Osteocyte (in vitro differentiated cells): ENCODE measurements at regions not wholly inside any gene's neighbourhood (a gene's known extent, or its start where the extent isn't known, plus 50 kb on each side); places are given as distances from the start of the nearest gene placed in this dataset.

Experiments used
- DNase-seq: peaks from one replicate; pipeline ENCODE4 v3.0.0; 2021; ENCODE audit warnings: mixed read lengths; ENCODE audit not compliant: unreplicated experiment; ENCODE audit errors: extremely low spot score
- H3K27ac Mint-ChIP-seq: one replicate; pipeline ENCODE4 v1.8.0; 2021; ENCODE audit warnings: mild to moderate bottlenecking, mixed read lengths; ENCODE audit not compliant: unreplicated experiment
- H3K27me3 Mint-ChIP-seq: one replicate; pipeline ENCODE4 v1.8.0; 2021; ENCODE audit warnings: mixed read lengths; ENCODE audit not compliant: unreplicated experiment
- H3K36me3 Mint-ChIP-seq: one replicate; pipeline ENCODE4 v1.8.0; 2021; ENCODE audit warnings: mixed read lengths; ENCODE audit not compliant: unreplicated experiment
- H3K4me1 Mint-ChIP-seq: one replicate; pipeline ENCODE4 v1.8.0; 2021; ENCODE audit warnings: mixed read lengths; ENCODE audit not compliant: unreplicated experiment
- H3K4me3 Mint-ChIP-seq: one replicate; pipeline ENCODE4 v1.8.0; 2021; ENCODE audit warnings: mild to moderate bottlenecking, moderate library complexity, mixed read lengths; ENCODE audit not compliant: unreplicated experiment
- H3K9me3 Mint-ChIP-seq: one replicate; pipeline ENCODE4 v1.8.0; 2021; ENCODE audit warnings: mixed read lengths; ENCODE audit not compliant: unreplicated experiment
- TF ChIP-seq, protein P1 (sequence below): fragments of 200-600 bp; sonication (generic); IDR thresholded peaks from 2 replicates; pipeline ENCODE4 v1.5.0; 2021; ENCODE audit warnings: antibody characterized with exemption, mild to moderate bottlenecking, moderate library complexity

- H3K27ac Mint-ChIP-seq = no peak overlapping the region
- peaks cover 9% of the 10 kb centered on the region for H3K4me1 Mint-ChIP-seq
- no peak overlapping the region for H3K4me3 Mint-ChIP-seq
- DNase-seq = no peak
- no peaks in the 10 kb centered on the region for H3K27me3 Mint-ChIP-seq
- TF ChIP-seq, protein P1, sequence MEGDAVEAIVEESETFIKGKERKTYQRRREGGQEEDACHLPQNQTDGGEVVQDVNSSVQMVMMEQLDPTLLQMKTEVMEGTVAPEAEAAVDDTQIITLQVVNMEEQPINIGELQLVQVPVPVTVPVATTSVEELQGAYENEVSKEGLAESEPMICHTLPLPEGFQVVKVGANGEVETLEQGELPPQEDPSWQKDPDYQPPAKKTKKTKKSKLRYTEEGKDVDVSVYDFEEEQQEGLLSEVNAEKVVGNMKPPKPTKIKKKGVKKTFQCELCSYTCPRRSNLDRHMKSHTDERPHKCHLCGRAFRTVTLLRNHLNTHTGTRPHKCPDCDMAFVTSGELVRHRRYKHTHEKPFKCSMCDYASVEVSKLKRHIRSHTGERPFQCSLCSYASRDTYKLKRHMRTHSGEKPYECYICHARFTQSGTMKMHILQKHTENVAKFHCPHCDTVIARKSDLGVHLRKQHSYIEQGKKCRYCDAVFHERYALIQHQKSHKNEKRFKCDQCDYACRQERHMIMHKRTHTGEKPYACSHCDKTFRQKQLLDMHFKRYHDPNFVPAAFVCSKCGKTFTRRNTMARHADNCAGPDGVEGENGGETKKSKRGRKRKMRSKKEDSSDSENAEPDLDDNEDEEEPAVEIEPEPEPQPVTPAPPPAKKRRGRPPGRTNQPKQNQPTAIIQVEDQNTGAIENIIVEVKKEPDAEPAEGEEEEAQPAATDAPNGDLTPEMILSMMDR = no peak
- no peaks in the 10 kb centered on the region for H3K9me3 Mint-ChIP-seq
- no peaks in the 10 kb centered on the region for H3K36me3 Mint-ChIP-seq
These were observed 789.7 kb upstream of the GRAMD2B start for GRCh38 chr5:125633523-125633922.

DNA sequence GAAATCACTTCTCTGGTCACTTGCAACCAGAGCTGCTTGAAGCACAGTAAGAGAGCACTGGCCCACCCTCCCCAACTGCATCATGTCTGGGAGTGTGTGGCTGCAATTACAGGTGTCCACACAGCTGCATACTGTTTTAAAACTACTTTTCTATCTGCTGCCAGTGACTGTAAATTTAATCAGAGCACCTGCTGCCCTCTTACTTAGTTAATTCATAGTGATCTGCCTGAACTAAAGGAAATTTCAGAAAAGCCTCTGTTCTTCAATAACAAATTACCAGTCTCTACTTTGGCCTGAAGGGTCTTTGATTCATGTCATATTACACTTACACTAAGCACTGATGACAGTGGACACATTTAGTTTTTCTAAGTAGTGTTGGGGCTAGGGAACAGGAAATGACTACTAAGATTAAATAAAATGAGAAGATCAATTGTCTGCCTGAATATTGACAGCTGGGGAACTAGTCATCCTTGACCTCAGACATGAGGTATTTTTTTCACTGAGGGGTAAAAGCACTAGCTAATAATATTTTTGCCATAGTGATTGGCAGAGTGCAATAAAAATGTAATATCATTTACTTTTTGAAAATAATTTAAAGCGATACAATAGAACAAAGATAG lies 788.9 kb upstream of the GRAMD2B start:
- peaks cover 9% of the 10 kb centered on the region for H3K4me1 Mint-ChIP-seq
- H3K36me3 Mint-ChIP-seq = no peaks in the 10 kb centered on the region
- TF ChIP-seq, protein P1 = no peak
- H3K27me3 Mint-ChIP-seq = no peaks in the 10 kb centered on the region
- no peak for DNase-seq
- no peaks in the 10 kb centered on the region for H3K9me3 Mint-ChIP-seq
- H3K4me3 Mint-ChIP-seq = no peak overlapping the region
- H3K27ac Mint-ChIP-seq = no peak overlapping the region

DNA sequence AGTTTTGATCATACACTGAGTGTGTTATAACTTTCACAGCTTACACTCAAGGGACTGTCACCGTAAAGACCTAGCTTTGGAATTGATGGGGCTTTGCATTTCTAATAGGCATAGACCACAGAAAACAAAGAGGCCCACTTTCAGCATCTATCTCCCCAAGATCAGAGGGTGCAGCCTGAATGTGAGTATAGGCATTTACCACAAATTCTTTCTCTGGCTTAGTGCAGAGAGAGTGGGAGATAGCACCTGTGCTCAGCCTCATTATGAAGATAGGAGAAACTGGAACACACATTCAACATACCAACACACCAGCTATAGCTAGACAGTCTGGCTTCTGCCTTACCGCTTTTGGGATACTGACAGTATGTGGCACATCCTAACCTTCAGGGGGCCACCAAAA lies 783.4 kb upstream of the GRAMD2B start:
- Mint-ChIP-seq H3K36me3 (peaks cover 12% of the 10 kb centered on the region), H3K4me3 (no peak overlapping the region), H3K27me3 (no peaks in the 10 kb centered on the region), H3K4me1 (peaks cover 6% of the 10 kb centered on the region), H3K27ac (no peak overlapping the region), H3K9me3 (peaks cover 31% of the 10 kb centered on the region)
- TF ChIP-seq, protein P1 = no peak
- no peak for DNase-seq

- Mint-ChIP-seq H3K4me3 (no peak overlapping the region), H3K27me3 (no peaks in the 10 kb centered on the region), H3K36me3 (peaks cover 2% of the 10 kb centered on the region), H3K27ac (no peak overlapping the region), H3K9me3 (peaks cover 5% of the 10 kb centered on the region), H3K4me1 (peaks cover 2% of the 10 kb centered on the region)
- TF ChIP-seq, protein P1 = no peak
- DNase-seq = no peak
These were observed 770.4 kb upstream of the GRAMD2B start for GRCh38 chr5:125652761-125653160.

- Mint-ChIP-seq H3K27ac (no peak overlapping the region), H3K4me3 (no peak overlapping the region), H3K36me3 (no peaks in the 10 kb centered on the region), H3K9me3 (no peaks in the 10 kb centered on the region), H3K27me3 (no peaks in the 10 kb centered on the region), H3K4me1 (peaks cover 7% of the 10 kb centered on the region)
- no peak for DNase-seq
- TF ChIP-seq, protein P1 = no peak
These were observed 768.8 kb upstream of the GRAMD2B start for GRCh38 chr5:125654392-125654791.
